DND-41 (cell line): ENCODE measurements at regions not wholly inside any gene's neighbourhood (a gene's known extent, or its start where the extent isn't known, plus 50 kb on each side); places are given as distances from the start of the nearest gene placed in this dataset.

ENCODE experiments used
- CTCF ChIP-seq: IDR thresholded peaks from 2 replicates; pipeline ENCODE4 v1.5.1; 2012; ENCODE audit warnings: borderline replicate concordance, low read length, moderate library complexity, mild to moderate bottlenecking; ENCODE audit not compliant: poor library complexity, severe bottlenecking; ENCODE audit errors: extremely low read depth
- EZH2 ChIP-seq: IDR thresholded peaks from 3 replicates; pipeline ENCODE4 v1.6.1; 2012; ENCODE audit warnings: borderline replicate concordance, low read depth, mild to moderate bottlenecking, moderate library complexity, low read length, inconsistent platforms; ENCODE audit not compliant: severe bottlenecking

- TF ChIP-seq CTCF (no peak), EZH2 (no peak)
Observed at GRCh38 chr13:62537593-62537992, 1121.9 kb upstream of the PCDH20 start.
